KMS-11 (cell line): ENCODE measurements at regions not wholly inside any gene's neighbourhood (a gene's known extent, or its start where the extent isn't known, plus 50 kb on each side); places are given as distances from the start of the nearest gene placed in this dataset.
"Not testable (repeated sequence)": the region's sequence is repeated elsewhere in the genome, so short reads cannot be mapped to it uniquely, and the experiment has no call there.

Experiments
- H2AFZ ChIP-seq: fragments of 200-600 bp; sonication (generic); 2 replicates; pipeline ENCODE4 v1.6.1; 2016; ENCODE audit warnings: antibody characterized with exemption, mixed run types, low read depth
- H3K27ac ChIP-seq: fragments of 200-600 bp; sonication (generic); 2 replicates; pipeline ENCODE4 v1.6.1; 2016; ENCODE audit warnings: mild to moderate bottlenecking, mixed run types
- H3K27me3 ChIP-seq: fragments of 200-600 bp; sonication (generic); 2 replicates; pipeline ENCODE4 v1.6.1; 2017; ENCODE audit warnings: mild to moderate bottlenecking, low read depth, mixed run types, moderate library complexity; ENCODE audit not compliant: insufficient read depth
- H3K36me3 ChIP-seq: fragments of 200-600 bp; sonication (generic); 2 replicates; pipeline ENCODE4 v1.6.1; 2017; ENCODE audit warnings: mild to moderate bottlenecking, mixed run types; ENCODE audit not compliant: insufficient read depth
- H3K4me1 ChIP-seq: fragments of 200-600 bp; sonication (generic); 2 replicates; pipeline ENCODE4 v1.6.1; 2016; ENCODE audit warnings: mild to moderate bottlenecking, low read depth, mixed run types; ENCODE audit not compliant: poor library complexity, severe bottlenecking
- H3K4me2 ChIP-seq: fragments of 200-600 bp; sonication (generic); 2 replicates; pipeline ENCODE4 v1.7.0; 2016; ENCODE audit warnings: mild to moderate bottlenecking, mixed run types
- H3K4me3 ChIP-seq: fragments of 200-600 bp; sonication (generic); IDR thresholded peaks from 2 replicates; pipeline ENCODE4 v1.6.1; 2017; ENCODE audit warnings: low read depth, low read length, mixed read lengths; ENCODE audit not compliant: insufficient read depth
- H3K79me2 ChIP-seq: fragments of 200-600 bp; sonication (generic); 2 replicates; pipeline ENCODE4 v1.6.1; 2016; ENCODE audit warnings: low read depth, mixed run types; ENCODE audit not compliant: insufficient read depth
- H3K9ac ChIP-seq: fragments of 200-600 bp; sonication (generic); 2 replicates; pipeline ENCODE4 v1.6.1; 2016; ENCODE audit warnings: mild to moderate bottlenecking, mixed run types
- H4K20me1 ChIP-seq: fragments of 200-600 bp; sonication (generic); 2 replicates; pipeline ENCODE4 v1.6.1; 2016; ENCODE audit warnings: mild to moderate bottlenecking, mixed run types; ENCODE audit not compliant: insufficient read depth
- CTCF ChIP-seq: fragments of 200-600 bp; sonication (generic); conservative IDR thresholded peaks from 2 replicates; pipeline ENCODE4 v1.6.1; 2017; ENCODE audit warnings: low read depth, mild to moderate bottlenecking, antibody characterized with exemption, low read length, moderate library complexity, mixed read lengths

GRCh38 chr9:89680547-89681467, 76.0 kb downstream of the GADD45G start:
- H3K4me3 ChIP-seq, result no peak overlapping the region
- H3K79me2 ChIP-seq, result no peaks in the 10 kb centered on the region
- H3K4me2 ChIP-seq, result no peak overlapping the region
- no peak overlapping the region for H3K9ac ChIP-seq
- TF ChIP-seq CTCF, result no peak
- no peak overlapping the region for H2AFZ ChIP-seq
- H3K27ac ChIP-seq, result no peak overlapping the region
- no peaks in the 10 kb centered on the region for H4K20me1 ChIP-seq
- peaks cover 41% of the 10 kb centered on the region for H3K4me1 ChIP-seq
- H3K27me3 ChIP-seq, result no peaks in the 10 kb centered on the region
- no peaks in the 10 kb centered on the region for H3K36me3 ChIP-seq

GRCh38 chr9:89681468-89681859, 76.7 kb downstream of the GADD45G start:
- H3K4me2 ChIP-seq, H3K79me2 ChIP-seq, H4K20me1 ChIP-seq, H3K36me3 ChIP-seq, H3K9ac ChIP-seq, H2AFZ ChIP-seq, H3K27me3 ChIP-seq, H3K27ac ChIP-seq, H3K4me3 ChIP-seq: not testable (repeated sequence)
- H3K4me1 ChIP-seq, result peaks cover 38% of the 10 kb centered on the region

- H3K36me3 ChIP-seq, result no peaks in the 10 kb centered on the region
- H3K27me3 ChIP-seq, result no peaks in the 10 kb centered on the region; the same call in 1 of the 2 replicates
- H3K4me3 ChIP-seq, result no peak overlapping the region
- no peak overlapping the region for H3K4me2 ChIP-seq
- no peak overlapping the region for H3K9ac ChIP-seq
- no peaks in the 10 kb centered on the region for H4K20me1 ChIP-seq
- H3K79me2 ChIP-seq, result no peaks in the 10 kb centered on the region
- no peak for TF ChIP-seq CTCF
- H2AFZ ChIP-seq, result no peak overlapping the region
- peaks cover 19% of the 10 kb centered on the region for H3K4me1 ChIP-seq
- no peak overlapping the region for H3K27ac ChIP-seq
Observed at GRCh38 chr9:89683626-89684025, 78.8 kb downstream of the GADD45G start.

GRCh38 chr9:89684218-89684617, 79.4 kb downstream of the GADD45G start:
- no peaks in the 10 kb centered on the region for H3K79me2 ChIP-seq
- H3K9ac ChIP-seq, result no peak overlapping the region
- no peak overlapping the region for H2AFZ ChIP-seq
- peaks cover 4% of the 10 kb centered on the region; the same call in 1 of the 2 replicates for H3K27me3 ChIP-seq
- H4K20me1 ChIP-seq, result no peaks in the 10 kb centered on the region
- H3K27ac ChIP-seq, result no peak overlapping the region
- H3K4me1 ChIP-seq, result peaks cover 19% of the 10 kb centered on the region
- no peak overlapping the region for H3K4me3 ChIP-seq
- H3K36me3 ChIP-seq, result no peaks in the 10 kb centered on the region
- TF ChIP-seq CTCF, result no peak
- no peak overlapping the region for H3K4me2 ChIP-seq
